GM12878 (cell line): ENCODE measurements at regions not wholly inside any gene's neighbourhood (a gene's known extent, or its start where the extent isn't known, plus 50 kb on each side); places are given as distances from the start of the nearest gene placed in this dataset.

Experiments used
- ATAC-seq: fragments of 200-7000 bp; cut with Tn5 transposase; 3 replicates; pipeline ENCODE4 v1.9.1; 2020; ENCODE audit warnings: mild to moderate bottlenecking, moderate library complexity
- BruUV-seq: library from RNA; stranded (reverse); fragments of 400-500 nt; replicated peaks from 2 replicates; lab custom pipeline; 2021; lab: Mats Ljungman, UMichigan
- CTCF ChIA-PET: fragments of 300-600 bp; sonication (Branson Sonifier 250); formaldehyde crosslinking; extraction: SDS; loops from one replicate; lab custom pipeline; 2021; ENCODE audit warnings: inconsistent platforms; lab: Yijun Ruan, JAX
- POLR2A ChIA-PET: fragments of 350-600 bp; formaldehyde crosslinking; extraction: SDS; loops from one replicate; lab custom pipeline; 2021; ENCODE audit warnings: inconsistent platforms; lab: Charles Lee
- RAD21 ChIA-PET: fragments of 300-600 bp; sonication (Branson Sonifier 250); formaldehyde crosslinking; loops from one replicate; lab custom pipeline; 2023; ENCODE audit warnings: antibody characterized with exemption; ENCODE audit not compliant: unreplicated experiment; lab: Charles Lee
- SMC1A ChIA-PET: fragments of 300-600 bp; sonication (Branson Sonifier 250); formaldehyde crosslinking; loops from one replicate; lab custom pipeline; 2023; ENCODE audit not compliant: unreplicated experiment, uncharacterized antibody; lab: Charles Lee
- DNase-seq: peaks from one replicate; pipeline ENCODE4 v3.0.0-alpha.2; 2011; ENCODE audit warnings: low read depth, low spot score
- FAIRE-seq: peaks from 3 replicates; lab custom pipeline; 2011; peaks lifted over from hg19 to GRCh38; lab: Jason Lieb, UNC
- H2AFZ ChIP-seq: 2 replicates; pipeline ENCODE4 v1.6.0; 2011; ENCODE audit warnings: low read depth, low read length, control low read depth; ENCODE audit not compliant: control insufficient read depth
- H3K27ac ChIP-seq: 2 replicates; pipeline ENCODE4 v1.5.1; 2011; ENCODE audit warnings: control low read depth; ENCODE audit not compliant: control insufficient read depth, insufficient read depth
- H3K27me3 ChIP-seq, 2 experiments: replicated peaks in 1 of 2; 2 replicates each; pipeline versions ENCODE4 v1.6.0 to v1.6.1; 2011; ENCODE audit warnings: low read length in 1 of 2; ENCODE audit not compliant: control insufficient read depth in 2 of 2, insufficient read depth in 2 of 2
- H3K36me3 ChIP-seq, 2 experiments: 2 replicates each; pipeline ENCODE4 v1.5.1; 2011; ENCODE audit warnings: low read length in 1 of 2; ENCODE audit not compliant: control insufficient read depth in 2 of 2, insufficient read depth in 2 of 2
- H3K4me1 ChIP-seq: 2 replicates; pipeline ENCODE4 v1.6.1; 2011; ENCODE audit warnings: mild to moderate bottlenecking, low read length, moderate library complexity, mixed read lengths; ENCODE audit not compliant: control insufficient read depth, insufficient read depth
- H3K4me2 ChIP-seq: 2 replicates; pipeline ENCODE4 v1.6.0; 2011; ENCODE audit warnings: control low read depth; ENCODE audit not compliant: control insufficient read depth, insufficient read depth
- H3K4me3 ChIP-seq: fragments of 200-600 bp; sonication (generic); 2 replicates; pipeline ENCODE4 v1.5.1; 2016
- H3K79me2 ChIP-seq: 2 replicates; pipeline ENCODE4 v1.6.0; 2011; ENCODE audit warnings: low read length; ENCODE audit not compliant: control insufficient read depth, insufficient read depth
- H3K9ac ChIP-seq: 2 replicates; pipeline ENCODE4 v1.8.0; 2011; ENCODE audit warnings: low read length, control low read depth, mixed read lengths; ENCODE audit not compliant: control insufficient read depth, insufficient read depth
- H3K9me3 ChIP-seq: replicated peaks from 3 replicates; pipeline ENCODE4 v1.5.1; 2011; ENCODE audit warnings: mild to moderate bottlenecking, low read length; ENCODE audit not compliant: control insufficient read depth, insufficient read depth
- H4K20me1 ChIP-seq: 2 replicates; pipeline ENCODE4 v1.6.0; 2011; ENCODE audit not compliant: control insufficient read depth, insufficient read depth
- EP300 ChIP-seq, 2 experiments: fragments of 150-350 bp in 1 of 2; IDR thresholded peaks; 2 replicates each; pipeline ENCODE4 v1.6.1; 2011 to 2012; ENCODE audit warnings: low read depth in 2 of 2, low read length in 2 of 2, borderline replicate concordance in 1 of 2, improper control_type of control experiment in 1 of 2, inconsistent platforms in 1 of 2; ENCODE audit not compliant: control insufficient read depth in 1 of 2
- ESRRA ChIP-seq: IDR thresholded peaks from 2 replicates; pipeline ENCODE4 v1.6.1; 2012; ENCODE audit warnings: mild to moderate bottlenecking, low read length, improper control_type of control experiment
- HCFC1 ChIP-seq: fragments of 150-350 bp; IDR thresholded peaks from 2 replicates; pipeline ENCODE4 v1.6.1; 2014; ENCODE audit warnings: low read length
- LARP7 ChIP-seq: fragments of 450-650 bp; IDR thresholded peaks from 2 replicates; pipeline ENCODE4 v1.6.1; 2017; ENCODE audit warnings: mild to moderate bottlenecking
- MEF2A ChIP-seq: IDR thresholded peaks from 2 replicates; pipeline ENCODE4 v1.6.1; 2011; ENCODE audit warnings: low read depth, mild to moderate bottlenecking, low read length, moderate library complexity; ENCODE audit not compliant: insufficient read depth
- NFYB ChIP-seq: IDR thresholded peaks from 2 replicates; pipeline ENCODE4 v1.6.1; 2011; ENCODE audit warnings: low read depth, mild to moderate bottlenecking, low read length, improper control_type of control experiment, moderate library complexity; ENCODE audit not compliant: insufficient read depth
- TCF7 ChIP-seq: IDR thresholded peaks from 2 replicates; pipeline ENCODE4 v1.6.1; 2014; ENCODE audit warnings: antibody characterized with exemption, borderline replicate concordance
- ZNF207 ChIP-seq: fragments of 450-650 bp; IDR thresholded peaks from 2 replicates; pipeline ENCODE4 v1.6.1; 2014; ENCODE audit warnings: antibody characterized with exemption, mild to moderate bottlenecking, borderline replicate concordance
- WGBS: methylation state at CpG from one replicate; pipeline ENCODE4 v1.1.6; 2016; ENCODE audit warnings: low lambda C conversion rate; ENCODE audit not compliant: insufficient replicate concordance, insufficient coverage; ENCODE audit errors: missing lambda C conversion rate; 5-methylcytosine and 5-hydroxymethylcytosine counted together
- in situ Hi-C: fragments of 300-500 bp; cut with MboI; formaldehyde crosslinking; loops from 9 replicates; pipeline ENCODE4 v1.14.3; 2018; ENCODE audit warnings: mixed read lengths
- intact Hi-C: fragments of 100-400 bp; cut with micrococcal nuclease; formaldehyde crosslinking; loops from one replicate; pipeline ENCODE4 v1.14.2; 2022; ENCODE audit not compliant: unreplicated experiment
- TF ChIP-seq, protein P1 (sequence below): fragments of 450-650 bp; IDR thresholded peaks from 2 replicates; pipeline ENCODE4 v1.6.1; 2017; ENCODE audit warnings: mild to moderate bottlenecking, low read depth, inconsistent platforms; ENCODE audit not compliant: poor library complexity, severe bottlenecking
- TF ChIP-seq, protein P2 (sequence below): IDR thresholded peaks from 2 replicates; pipeline ENCODE4 v1.6.1; 2012; ENCODE audit warnings: low read length, inconsistent platforms
- TF ChIP-seq, protein P3 (sequence below): IDR thresholded peaks from 2 replicates; pipeline ENCODE4 v1.6.1; 2011; ENCODE audit warnings: low read depth, low read length, improper control_type of control experiment, borderline replicate concordance
- TF ChIP-seq, protein P4 (sequence below): IDR thresholded peaks from 2 replicates; pipeline ENCODE4 v1.6.1; 2011; ENCODE audit warnings: borderline replicate concordance, low read depth, mild to moderate bottlenecking, moderate library complexity, low read length; ENCODE audit not compliant: insufficient read depth, poor library complexity, severe bottlenecking

DNA sequence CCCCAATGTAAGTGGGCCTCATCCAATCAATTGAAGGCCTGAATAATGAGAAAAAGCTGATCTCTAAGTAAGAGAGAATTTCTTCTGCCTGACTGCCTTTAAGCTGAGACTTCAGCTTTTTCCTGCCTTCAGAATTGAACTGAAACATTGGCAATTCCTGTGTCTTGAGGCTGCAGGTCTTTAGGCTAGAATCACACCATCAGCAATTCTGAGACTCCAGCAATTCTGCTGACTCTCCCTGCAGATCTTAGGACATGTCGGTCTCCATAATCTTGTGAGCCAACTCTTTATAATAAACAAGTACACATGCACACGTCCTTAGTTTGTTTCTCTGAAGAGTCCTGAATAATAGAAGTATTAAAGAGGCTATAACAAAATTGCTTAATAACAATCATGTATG, 209.1 kb downstream of the FSIP2 start:
- ATAC-seq: no peak
- H2AFZ ChIP-seq: no peak overlapping the region
- no peaks in the 10 kb centered on the region; the same call in 2 of the 3 replicates for H3K9me3 ChIP-seq
- no peak overlapping the region for H3K27ac ChIP-seq
- ChIA-PET CTCF (no interaction called here), RAD21 (no interaction called here), POLR2A (no interaction called here), SMC1A (no interaction called here)
- no peaks in the 10 kb centered on the region for H4K20me1 ChIP-seq
- FAIRE-seq: no peak
- H3K4me3 ChIP-seq: no peak overlapping the region
- H3K9ac ChIP-seq: no peak overlapping the region
- H3K79me2 ChIP-seq: no peaks in the 10 kb centered on the region
- no peaks in the 10 kb centered on the region for H3K36me3 ChIP-seq
- H3K27me3 ChIP-seq: no peaks in the 10 kb centered on the region
- intact Hi-C loops (no loop called here), in situ Hi-C loops (no loop called here)
- WGBS: 50% methylated on average over 2 of the region's 2 CpGs
- H3K4me2 ChIP-seq: no peak overlapping the region
- no peak for DNase-seq
- TF ChIP-seq EP300 (IDR thresholded peaks at IDR 0.05; ENCODE audit: borderline replicate concordance in 1 of 2, control insufficient read depth in 1 of 2, low read depth in 2 of 2, low read length in 2 of 2): no peak
- no peaks in the 10 kb centered on the region for H3K4me1 ChIP-seq
- BruUV-seq: no TSS peak

DNA sequence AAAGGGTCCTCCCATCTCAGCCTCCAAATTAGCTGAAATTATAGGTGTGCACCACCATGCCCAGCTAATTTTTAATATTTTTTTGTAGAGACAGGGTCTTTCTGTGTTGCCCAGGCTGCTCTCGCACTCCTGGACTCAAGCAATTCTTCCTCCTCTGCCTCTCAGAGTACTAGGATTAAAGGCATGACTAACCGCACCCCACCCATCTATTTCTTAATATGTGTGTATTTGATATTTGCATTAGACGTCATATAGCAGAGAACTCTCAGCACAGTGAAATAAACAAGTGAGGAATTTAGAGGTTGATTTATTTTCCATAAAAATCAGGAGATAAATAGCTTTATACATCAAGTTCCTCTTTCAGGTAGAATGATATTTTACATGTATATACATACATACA, 213.5 kb downstream of the FSIP2 start:
- ChIA-PET CTCF (interaction anchor here (1.0 kb wide), 1 partner anchor 509 kb away, joined by 3 read pairs; no protein-coding TSS in a partner anchor), SMC1A (no interaction called here), RAD21 (no interaction called here), POLR2A (no interaction called here)
- H3K4me2 ChIP-seq: no peak overlapping the region
- H3K4me1 ChIP-seq: no peaks in the 10 kb centered on the region
- no peak overlapping the region for H3K4me3 ChIP-seq
- no peaks in the 10 kb centered on the region for H3K9me3 ChIP-seq
- intact Hi-C loops: no loop called here
- in situ Hi-C loops: no loop called here
- no peak for FAIRE-seq
- no peaks in the 10 kb centered on the region for H3K79me2 ChIP-seq
- H3K9ac ChIP-seq: no peak overlapping the region
- 65% methylated on average over 3 of the region's 3 CpGs for WGBS
- no peak overlapping the region for H2AFZ ChIP-seq
- no peak for DNase-seq
- BruUV-seq: no TSS peak
- H4K20me1 ChIP-seq: no peaks in the 10 kb centered on the region
- H3K36me3 ChIP-seq: no peaks in the 10 kb centered on the region
- ATAC-seq: no peak
- no peaks in the 10 kb centered on the region for H3K27me3 ChIP-seq
- no peak overlapping the region for H3K27ac ChIP-seq
- TF ChIP-seq NFYB: no peak
- no peak for TF ChIP-seq TCF7
- TF ChIP-seq LARP7: no peak
- TF ChIP-seq, protein P1, sequence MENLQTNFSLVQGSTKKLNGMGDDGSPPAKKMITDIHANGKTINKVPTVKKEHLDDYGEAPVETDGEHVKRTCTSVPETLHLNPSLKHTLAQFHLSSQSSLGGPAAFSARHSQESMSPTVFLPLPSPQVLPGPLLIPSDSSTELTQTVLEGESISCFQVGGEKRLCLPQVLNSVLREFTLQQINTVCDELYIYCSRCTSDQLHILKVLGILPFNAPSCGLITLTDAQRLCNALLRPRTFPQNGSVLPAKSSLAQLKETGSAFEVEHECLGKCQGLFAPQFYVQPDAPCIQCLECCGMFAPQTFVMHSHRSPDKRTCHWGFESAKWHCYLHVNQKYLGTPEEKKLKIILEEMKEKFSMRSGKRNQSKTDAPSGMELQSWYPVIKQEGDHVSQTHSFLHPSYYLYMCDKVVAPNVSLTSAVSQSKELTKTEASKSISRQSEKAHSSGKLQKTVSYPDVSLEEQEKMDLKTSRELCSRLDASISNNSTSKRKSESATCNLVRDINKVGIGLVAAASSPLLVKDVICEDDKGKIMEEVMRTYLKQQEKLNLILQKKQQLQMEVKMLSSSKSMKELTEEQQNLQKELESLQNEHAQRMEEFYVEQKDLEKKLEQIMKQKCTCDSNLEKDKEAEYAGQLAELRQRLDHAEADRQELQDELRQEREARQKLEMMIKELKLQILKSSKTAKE: no peak
- no peak for TF ChIP-seq ESRRA
- TF ChIP-seq, protein P2, sequence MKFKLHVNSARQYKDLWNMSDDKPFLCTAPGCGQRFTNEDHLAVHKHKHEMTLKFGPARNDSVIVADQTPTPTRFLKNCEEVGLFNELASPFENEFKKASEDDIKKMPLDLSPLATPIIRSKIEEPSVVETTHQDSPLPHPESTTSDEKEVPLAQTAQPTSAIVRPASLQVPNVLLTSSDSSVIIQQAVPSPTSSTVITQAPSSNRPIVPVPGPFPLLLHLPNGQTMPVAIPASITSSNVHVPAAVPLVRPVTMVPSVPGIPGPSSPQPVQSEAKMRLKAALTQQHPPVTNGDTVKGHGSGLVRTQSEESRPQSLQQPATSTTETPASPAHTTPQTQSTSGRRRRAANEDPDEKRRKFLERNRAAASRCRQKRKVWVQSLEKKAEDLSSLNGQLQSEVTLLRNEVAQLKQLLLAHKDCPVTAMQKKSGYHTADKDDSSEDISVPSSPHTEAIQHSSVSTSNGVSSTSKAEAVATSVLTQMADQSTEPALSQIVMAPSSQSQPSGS: no peak
- TF ChIP-seq MEF2A: no peak
- no peak for TF ChIP-seq ZNF207
- TF ChIP-seq, protein P3, sequence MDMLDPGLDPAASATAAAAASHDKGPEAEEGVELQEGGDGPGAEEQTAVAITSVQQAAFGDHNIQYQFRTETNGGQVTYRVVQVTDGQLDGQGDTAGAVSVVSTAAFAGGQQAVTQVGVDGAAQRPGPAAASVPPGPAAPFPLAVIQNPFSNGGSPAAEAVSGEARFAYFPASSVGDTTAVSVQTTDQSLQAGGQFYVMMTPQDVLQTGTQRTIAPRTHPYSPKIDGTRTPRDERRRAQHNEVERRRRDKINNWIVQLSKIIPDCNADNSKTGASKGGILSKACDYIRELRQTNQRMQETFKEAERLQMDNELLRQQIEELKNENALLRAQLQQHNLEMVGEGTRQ: no peak
- TF ChIP-seq, protein P4, sequence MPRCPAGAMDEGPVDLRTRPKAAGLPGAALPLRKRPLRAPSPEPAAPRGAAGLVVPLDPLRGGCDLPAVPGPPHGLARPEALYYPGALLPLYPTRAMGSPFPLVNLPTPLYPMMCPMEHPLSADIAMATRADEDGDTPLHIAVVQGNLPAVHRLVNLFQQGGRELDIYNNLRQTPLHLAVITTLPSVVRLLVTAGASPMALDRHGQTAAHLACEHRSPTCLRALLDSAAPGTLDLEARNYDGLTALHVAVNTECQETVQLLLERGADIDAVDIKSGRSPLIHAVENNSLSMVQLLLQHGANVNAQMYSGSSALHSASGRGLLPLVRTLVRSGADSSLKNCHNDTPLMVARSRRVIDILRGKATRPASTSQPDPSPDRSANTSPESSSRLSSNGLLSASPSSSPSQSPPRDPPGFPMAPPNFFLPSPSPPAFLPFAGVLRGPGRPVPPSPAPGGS: no peak
- no peak for TF ChIP-seq HCFC1
